ENCODE measurements at regions not wholly inside any gene's neighbourhood (a gene's known extent, or its start where the extent isn't known, plus 50 kb on each side); places are given as distances from the start of the nearest gene placed in this dataset.
"Not testable (repeated sequence)": the region's sequence is repeated elsewhere in the genome, so short reads cannot be mapped to it uniquely, and the experiment has no call there.

DNA sequence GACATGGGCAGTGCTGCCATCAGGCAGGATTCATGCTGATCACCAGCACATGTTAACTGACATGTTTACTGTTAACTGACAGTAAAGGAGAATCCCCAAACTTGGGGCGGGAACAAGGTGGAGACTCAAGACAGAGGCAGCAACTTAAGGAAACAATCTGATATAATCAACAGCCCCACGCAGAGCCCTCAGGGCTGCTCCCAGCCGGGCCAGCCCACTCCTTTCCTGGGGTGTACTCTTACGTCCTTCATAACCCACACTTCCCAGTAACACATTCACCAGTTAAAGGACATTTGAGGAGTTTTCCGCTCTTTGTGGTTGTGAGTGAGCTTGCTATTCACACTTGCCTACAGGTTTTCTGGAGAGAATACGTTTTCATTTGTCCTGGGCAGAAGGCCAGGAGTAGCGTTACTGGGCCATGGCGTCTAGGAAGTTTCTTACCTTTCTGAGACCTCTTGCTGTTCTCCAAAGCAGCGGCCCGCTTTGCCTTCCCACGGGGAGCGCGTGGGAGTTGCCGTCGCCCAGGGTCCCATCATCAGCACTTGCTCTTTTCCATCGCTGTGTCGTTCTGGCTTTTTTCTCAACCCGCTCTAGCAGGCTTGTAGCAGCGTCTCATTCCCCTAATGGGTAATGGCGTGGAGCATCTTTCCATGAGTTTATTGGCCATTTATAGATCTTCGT lies 56.4 kb downstream of the FOXF2 start:
- FAIRE-seq (no peak), DNase-seq (ENCODE audit: low read depth) (no peak)
- H3K36me3 ChIP-seq (ENCODE audit: control insufficient read depth, insufficient read depth, low read length) = no peaks in the 10 kb centered on the region
- TF ChIP-seq, protein P1, sequence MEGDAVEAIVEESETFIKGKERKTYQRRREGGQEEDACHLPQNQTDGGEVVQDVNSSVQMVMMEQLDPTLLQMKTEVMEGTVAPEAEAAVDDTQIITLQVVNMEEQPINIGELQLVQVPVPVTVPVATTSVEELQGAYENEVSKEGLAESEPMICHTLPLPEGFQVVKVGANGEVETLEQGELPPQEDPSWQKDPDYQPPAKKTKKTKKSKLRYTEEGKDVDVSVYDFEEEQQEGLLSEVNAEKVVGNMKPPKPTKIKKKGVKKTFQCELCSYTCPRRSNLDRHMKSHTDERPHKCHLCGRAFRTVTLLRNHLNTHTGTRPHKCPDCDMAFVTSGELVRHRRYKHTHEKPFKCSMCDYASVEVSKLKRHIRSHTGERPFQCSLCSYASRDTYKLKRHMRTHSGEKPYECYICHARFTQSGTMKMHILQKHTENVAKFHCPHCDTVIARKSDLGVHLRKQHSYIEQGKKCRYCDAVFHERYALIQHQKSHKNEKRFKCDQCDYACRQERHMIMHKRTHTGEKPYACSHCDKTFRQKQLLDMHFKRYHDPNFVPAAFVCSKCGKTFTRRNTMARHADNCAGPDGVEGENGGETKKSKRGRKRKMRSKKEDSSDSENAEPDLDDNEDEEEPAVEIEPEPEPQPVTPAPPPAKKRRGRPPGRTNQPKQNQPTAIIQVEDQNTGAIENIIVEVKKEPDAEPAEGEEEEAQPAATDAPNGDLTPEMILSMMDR (IDR thresholded peaks at IDR 0.05; ENCODE audit: insufficient read depth, low read length, severe bottlenecking) = no peak
- H3K27me3 ChIP-seq (ENCODE audit: control insufficient read depth, insufficient read depth, low read length) = peaks cover 5% of the 10 kb centered on the region
- no peak overlapping the region for H3K4me3 ChIP-seq (ENCODE audit: low read depth, low read length)

DNA sequence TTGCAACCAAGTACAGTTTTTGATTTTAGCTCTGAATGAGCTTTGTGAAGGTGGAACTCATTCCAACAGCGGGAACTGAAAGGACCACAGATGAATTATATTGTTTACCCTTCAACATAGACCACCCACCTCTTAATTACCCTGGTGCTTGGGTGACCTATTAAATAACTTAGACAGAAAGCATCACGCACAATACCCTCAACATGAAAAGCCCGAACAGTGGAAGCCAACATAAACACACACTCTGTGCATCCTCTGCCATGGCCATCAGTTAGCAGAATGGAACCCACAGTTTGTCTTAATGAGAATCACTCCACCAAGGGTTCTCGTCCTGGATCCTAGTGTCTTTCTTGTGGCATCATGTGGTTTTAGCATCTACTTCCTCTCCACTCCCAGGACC lies 60.5 kb downstream of the FOXF2 start:
- TF ChIP-seq, protein P1 (IDR thresholded peaks at IDR 0.05; ENCODE audit: insufficient read depth, low read length, severe bottlenecking) = no peak
- FAIRE-seq (no peak), DNase-seq (ENCODE audit: low read depth) (no peak)
- H3K36me3 ChIP-seq (ENCODE audit: control insufficient read depth, insufficient read depth, low read length) = no peaks in the 10 kb centered on the region
- peaks cover 5% of the 10 kb centered on the region for H3K27me3 ChIP-seq (ENCODE audit: control insufficient read depth, insufficient read depth, low read length)
- H3K4me3 ChIP-seq (ENCODE audit: low read depth, low read length) = no peak overlapping the region

DNA sequence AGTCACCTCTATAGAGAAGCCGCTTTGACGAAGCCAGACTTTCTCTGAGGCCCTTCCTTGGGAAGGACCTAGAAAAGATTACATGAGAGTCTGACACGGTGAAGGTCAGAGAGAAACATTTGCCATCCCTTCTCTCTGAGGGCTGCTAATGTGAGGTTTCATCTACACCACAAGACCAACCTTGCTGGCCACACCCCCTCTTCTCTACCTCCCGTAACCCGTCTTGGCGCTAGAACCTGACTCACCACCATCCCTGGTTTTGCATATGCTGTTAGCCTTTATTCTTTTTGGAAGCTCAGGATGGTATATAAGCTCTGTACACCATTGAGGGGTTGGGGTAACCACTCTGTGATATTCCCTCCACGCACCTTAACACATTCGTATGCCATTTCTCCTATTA lies 63.6 kb downstream of the FOXF2 start:
- TF ChIP-seq, protein P1 (IDR thresholded peaks at IDR 0.05; ENCODE audit: insufficient read depth, low read length, severe bottlenecking) = no peak
- H3K4me3 ChIP-seq (ENCODE audit: low read depth, low read length) = no peak overlapping the region
- H3K36me3 ChIP-seq (ENCODE audit: control insufficient read depth, insufficient read depth, low read length) = no peaks in the 10 kb centered on the region
- FAIRE-seq (no peak), DNase-seq (ENCODE audit: low read depth) (no peak)
- H3K27me3 ChIP-seq (ENCODE audit: control insufficient read depth, insufficient read depth, low read length) = peaks cover 5% of the 10 kb centered on the region

DNA sequence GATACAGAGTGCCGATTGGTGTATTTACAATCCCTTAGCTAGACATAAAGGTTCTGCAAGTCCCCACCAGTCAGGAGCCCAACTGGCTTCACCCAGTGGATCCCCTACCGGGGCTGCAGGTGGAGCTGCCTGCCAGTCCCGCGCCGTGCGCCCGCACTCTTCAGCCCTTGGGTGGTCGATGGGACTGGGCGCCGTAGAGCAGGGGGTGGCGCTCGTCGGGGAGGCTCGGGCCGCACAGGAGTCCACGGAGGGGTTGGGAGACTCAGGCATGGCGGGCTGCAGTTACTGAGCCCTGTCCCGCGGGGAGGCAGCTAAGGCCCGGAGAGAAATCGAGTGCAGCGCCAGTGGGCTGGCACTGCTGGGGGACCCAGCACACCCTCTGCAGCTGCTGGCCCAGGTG lies 67.4 kb downstream of the FOXF2 start:
- H3K4me3 ChIP-seq (ENCODE audit: low read depth, low read length); DNase-seq (ENCODE audit: low read depth); H3K27me3 ChIP-seq (ENCODE audit: control insufficient read depth, insufficient read depth, low read length); H3K36me3 ChIP-seq (ENCODE audit: control insufficient read depth, insufficient read depth, low read length); FAIRE-seq: not testable (repeated sequence)

DNA sequence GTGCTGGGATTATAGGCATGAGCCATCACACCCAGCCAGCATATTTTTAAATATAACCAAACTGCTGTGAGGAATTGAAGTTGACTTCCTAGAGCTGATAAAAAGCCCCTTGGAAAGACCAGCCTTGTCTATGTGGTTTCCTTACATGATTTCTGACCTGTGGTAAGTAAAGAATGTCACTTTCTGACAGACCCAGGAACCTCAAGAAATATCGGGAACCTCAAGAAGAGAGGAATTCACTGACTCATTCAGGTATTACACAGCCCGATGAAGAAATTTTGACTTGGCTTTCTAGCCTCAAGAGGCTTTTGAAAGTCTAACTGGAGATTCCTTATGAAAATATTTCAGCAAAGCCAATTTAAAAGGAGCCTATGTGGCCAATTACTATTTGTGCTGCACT lies 71.8 kb downstream of the FOXF2 start:
- DNase-seq (ENCODE audit: low read depth) = peak; percentile 81

DNA sequence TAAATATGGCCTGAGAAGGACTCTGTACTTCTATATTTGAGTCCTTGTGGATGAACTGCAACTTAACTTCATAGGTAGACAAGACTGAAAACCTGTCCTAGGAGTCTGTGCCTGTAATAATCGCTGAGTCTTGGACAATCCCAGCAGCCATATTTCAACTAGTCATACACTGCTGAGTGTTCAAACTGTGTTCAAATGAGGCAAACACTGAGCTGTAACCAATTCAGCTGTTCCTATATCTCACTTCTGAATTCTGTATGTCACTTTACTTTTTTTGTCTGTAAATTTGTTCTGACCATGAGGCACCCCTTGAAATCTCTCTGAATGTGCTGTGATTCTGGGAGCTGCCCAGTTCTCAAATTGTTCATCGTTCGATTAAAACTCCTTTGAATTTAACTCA lies 72.4 kb downstream of the FOXF2 start:
- Histone ChIP-seq H3K27me3 (ENCODE audit: control insufficient read depth, insufficient read depth, low read length) (no peaks in the 10 kb centered on the region), H3K4me3 (ENCODE audit: low read depth, low read length) (no peak overlapping the region), H3K36me3 (ENCODE audit: control insufficient read depth, insufficient read depth, low read length) (no peaks in the 10 kb centered on the region)
- DNase-seq (ENCODE audit: low read depth) = no peak
- TF ChIP-seq, protein P1 (IDR thresholded peaks at IDR 0.05; ENCODE audit: insufficient read depth, low read length, severe bottlenecking) = no peak
- FAIRE-seq = no peak

More for the DNA sequence above, 71.8 kb downstream of the FOXF2 start:
- no peak for FAIRE-seq
- H3K36me3 ChIP-seq (ENCODE audit: control insufficient read depth, insufficient read depth, low read length) = no peaks in the 10 kb centered on the region
- H3K4me3 ChIP-seq (ENCODE audit: low read depth, low read length) = no peak overlapping the region
- H3K27me3 ChIP-seq (ENCODE audit: control insufficient read depth, insufficient read depth, low read length) = no peaks in the 10 kb centered on the region
- TF ChIP-seq, protein P1 (IDR thresholded peaks at IDR 0.05; ENCODE audit: insufficient read depth, low read length, severe bottlenecking) = no peak
